Kidney epithelial cell (primary cell): ENCODE measurements at regions not wholly inside any gene's neighbourhood (a gene's known extent, or its start where the extent isn't known, plus 50 kb on each side); places are given as distances from the start of the nearest gene placed in this dataset.

ENCODE experiments used
- DNase-seq: peaks from one replicate; pipeline ENCODE4 v3.0.0-alpha.2; 2010; ENCODE audit warnings: low read depth
- H3K27me3 ChIP-seq: 2 replicates; pipeline ENCODE4 v1.6.0; 2011; ENCODE audit warnings: low read length; ENCODE audit not compliant: control insufficient read depth, insufficient read depth
- H3K36me3 ChIP-seq: 2 replicates; pipeline ENCODE4 v1.5.1; 2011; ENCODE audit warnings: low read length; ENCODE audit not compliant: control insufficient read depth, insufficient read depth
- H3K4me3 ChIP-seq: 2 replicates; pipeline ENCODE4 v1.5.1; 2011; ENCODE audit warnings: low read depth, mild to moderate bottlenecking, control low read depth, low read length
- CTCF ChIP-seq: IDR thresholded peaks from 2 replicates; pipeline ENCODE4 v1.5.1; 2011; ENCODE audit warnings: mild to moderate bottlenecking, moderate library complexity, low read length, control low read depth, inconsistent platforms; ENCODE audit not compliant: insufficient read depth, poor library complexity, severe bottlenecking

DNA sequence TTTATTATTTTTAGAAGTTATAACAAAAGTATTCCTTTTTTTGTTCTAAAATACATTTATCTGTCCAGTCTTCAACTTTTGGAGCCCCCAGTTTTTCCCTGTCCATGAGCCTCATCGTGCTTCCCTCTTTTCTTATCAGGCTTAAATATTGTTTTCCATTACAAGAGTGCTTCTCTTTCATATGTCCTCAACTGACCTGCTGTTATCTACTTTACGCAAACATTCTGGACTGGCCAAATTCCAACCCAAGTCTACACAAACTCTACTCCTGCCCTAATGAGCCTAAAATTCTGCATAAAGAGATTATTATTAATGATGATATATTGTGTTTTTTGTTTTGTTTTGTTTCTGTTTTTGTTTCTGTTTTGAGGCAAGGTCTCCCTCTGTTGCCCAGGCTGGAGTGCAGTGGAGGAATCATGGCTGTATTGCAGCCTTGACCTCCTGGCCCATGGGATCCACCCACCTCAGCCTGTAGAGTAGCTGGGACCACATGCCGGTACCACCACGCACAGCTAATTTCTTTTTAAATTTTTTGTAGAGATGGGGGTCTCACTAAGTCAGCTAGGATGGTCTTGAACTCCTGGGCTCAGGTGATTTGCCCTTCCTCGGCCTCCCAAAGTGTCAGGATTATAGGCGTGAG, 318.8 kb upstream of the NEGR1 start:
- no peak for TF ChIP-seq CTCF
- H3K4me3 ChIP-seq: no peak overlapping the region
- no peak for DNase-seq
- H3K36me3 ChIP-seq: no peaks in the 10 kb centered on the region
- no peaks in the 10 kb centered on the region for H3K27me3 ChIP-seq

DNA sequence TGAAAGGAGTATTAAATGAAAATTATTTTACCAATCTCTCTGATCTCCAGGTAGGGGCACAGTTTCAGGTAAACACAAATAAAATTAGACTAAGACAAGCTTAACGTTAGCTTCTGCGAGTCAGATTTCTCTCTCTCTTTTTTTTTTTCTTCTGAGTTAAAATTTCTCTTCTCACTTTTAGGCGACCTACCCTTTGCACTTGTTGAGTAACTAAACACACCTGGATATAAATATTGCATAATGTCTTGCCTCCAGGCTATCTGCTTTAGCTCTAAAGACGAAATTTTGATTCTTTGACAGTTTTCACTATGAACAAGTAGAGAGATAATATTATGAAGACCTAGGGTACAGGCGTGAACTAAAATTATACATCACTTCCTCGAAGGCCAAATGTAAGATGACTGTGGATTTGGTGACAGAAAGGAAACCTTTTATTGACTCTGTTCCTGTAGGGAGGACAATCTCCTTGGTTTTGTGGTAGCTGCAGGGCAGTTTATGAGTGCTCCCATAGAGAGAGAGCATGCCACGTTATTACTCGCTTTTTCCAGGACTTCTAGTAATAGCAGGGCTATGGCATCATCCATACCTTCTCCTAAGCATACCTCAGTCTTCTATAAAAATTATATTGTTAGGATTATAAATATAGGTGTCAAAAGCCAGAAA, 303.8 kb upstream of the NEGR1 start:
- no peak for TF ChIP-seq CTCF
- DNase-seq: no peak
- Histone ChIP-seq H3K4me3 (no peak overlapping the region), H3K27me3 (no peaks in the 10 kb centered on the region), H3K36me3 (no peaks in the 10 kb centered on the region)

DNA sequence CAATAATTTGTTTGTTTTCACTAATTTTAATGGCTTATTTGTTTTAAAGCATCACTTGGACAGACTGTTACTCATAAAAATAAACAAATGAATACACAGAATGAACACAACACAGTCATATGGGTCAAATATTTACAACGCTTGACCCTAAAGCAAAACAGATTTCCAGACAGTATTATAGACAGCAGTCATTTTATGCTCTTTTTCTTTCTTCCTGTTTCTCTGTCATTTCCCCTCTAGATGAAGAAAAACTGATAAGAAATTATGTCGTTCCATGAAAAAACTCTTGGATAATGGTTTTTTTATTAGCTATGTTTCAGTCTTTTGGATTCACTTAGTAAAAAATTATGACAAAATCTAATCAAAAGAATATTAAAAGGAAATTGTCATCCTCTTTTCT, 297.3 kb upstream of the NEGR1 start:
- no peak for TF ChIP-seq CTCF
- H3K27me3 ChIP-seq: no peaks in the 10 kb centered on the region
- no peak overlapping the region for H3K4me3 ChIP-seq
- no peak for DNase-seq
- H3K36me3 ChIP-seq: no peaks in the 10 kb centered on the region

DNA sequence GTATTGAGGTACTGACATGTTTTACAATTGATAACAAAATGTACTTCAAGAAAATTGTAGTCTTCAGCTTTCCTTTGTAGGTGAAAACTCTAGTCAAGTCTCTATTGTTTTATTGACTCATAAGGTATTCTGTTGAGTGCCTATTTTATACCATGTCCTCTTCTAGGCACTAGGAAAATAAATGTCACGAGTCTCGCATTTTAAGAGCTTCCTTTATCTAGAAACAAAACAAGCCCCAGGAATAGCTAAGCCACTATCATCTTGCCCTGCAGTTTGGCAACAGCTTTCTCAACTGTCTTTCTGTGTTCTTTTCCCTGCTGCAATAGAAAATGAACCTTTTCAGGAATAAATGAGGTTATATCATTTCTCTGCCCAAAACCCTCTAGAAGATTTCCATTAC, 288.5 kb upstream of the NEGR1 start:
- no peak for TF ChIP-seq CTCF
- no peaks in the 10 kb centered on the region for H3K27me3 ChIP-seq
- no peak for DNase-seq
- no peaks in the 10 kb centered on the region for H3K36me3 ChIP-seq
- H3K4me3 ChIP-seq: no peak overlapping the region

- no peak overlapping the region for H3K4me3 ChIP-seq
- H3K27me3 ChIP-seq: no peaks in the 10 kb centered on the region
- H3K36me3 ChIP-seq: no peaks in the 10 kb centered on the region
- no peak for DNase-seq
- TF ChIP-seq CTCF: no peak
Observed at GRCh38 chr1:72568113-72568512, 285.8 kb upstream of the NEGR1 start.

DNA sequence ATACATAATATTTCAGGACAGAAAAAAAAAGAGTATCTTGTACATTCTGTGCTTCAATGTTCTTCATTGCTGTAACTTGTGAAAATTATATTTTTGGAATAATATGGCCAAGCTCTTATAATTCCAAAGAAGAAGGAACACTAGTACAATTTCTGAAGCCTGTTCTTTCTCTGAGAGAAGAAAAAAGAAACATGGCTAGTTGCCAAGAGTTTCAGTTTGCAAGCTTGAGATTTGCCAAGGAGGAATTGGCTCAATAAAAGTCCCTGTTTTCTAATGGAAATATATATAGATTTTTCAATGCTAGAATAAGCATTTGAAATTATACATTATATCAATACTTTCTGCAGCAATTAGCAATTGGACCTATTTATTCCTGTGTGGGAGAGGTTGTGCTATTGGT, 285.2 kb upstream of the NEGR1 start:
- H3K4me3 ChIP-seq: no peak overlapping the region
- TF ChIP-seq CTCF: no peak
- H3K27me3 ChIP-seq: no peaks in the 10 kb centered on the region
- H3K36me3 ChIP-seq: no peaks in the 10 kb centered on the region
- DNase-seq: no peak
